IMR-90 (cell line): ENCODE measurements at regions not wholly inside any gene's neighbourhood (a gene's known extent, or its start where the extent isn't known, plus 50 kb on each side); places are given as distances from the start of the nearest gene placed in this dataset.

Experiments used
- CEBPB ChIP-seq: IDR thresholded peaks from 2 replicates; pipeline ENCODE4 v1.6.1; 2012; ENCODE audit warnings: low read depth, low read length, improper control_type of control experiment
- CTCF ChIP-seq: conservative IDR thresholded peaks from 2 replicates; pipeline ENCODE4 v1.5.1; 2012; ENCODE audit warnings: mild to moderate bottlenecking, low read depth, low read length, improper control_type of control experiment
- ELK1 ChIP-seq: fragments of 150-350 bp; IDR thresholded peaks from 2 replicates; pipeline ENCODE4 v1.6.1; 2016; ENCODE audit warnings: low read depth, mild to moderate bottlenecking, low read length, moderate library complexity, borderline replicate concordance
- FOS ChIP-seq: fragments of 150-350 bp; IDR thresholded peaks from 2 replicates; pipeline ENCODE4 v1.6.1; 2016; ENCODE audit warnings: low read depth, low read length
- MAZ ChIP-seq: IDR thresholded peaks from 2 replicates; pipeline ENCODE4 v1.6.1; 2012; ENCODE audit warnings: low read depth, mild to moderate bottlenecking, low read length, improper control_type of control experiment, moderate library complexity, borderline replicate concordance
- MXI1 ChIP-seq: IDR thresholded peaks from 2 replicates; pipeline ENCODE4 v1.6.1; 2012; ENCODE audit warnings: low read depth, mild to moderate bottlenecking, low read length, moderate library complexity, borderline replicate concordance
- POLR2A ChIP-seq: IDR thresholded peaks from 2 replicates; pipeline ENCODE4 v1.6.1; 2012; ENCODE audit warnings: mild to moderate bottlenecking, low read depth, low read length
- RCOR1 ChIP-seq: IDR thresholded peaks from 2 replicates; pipeline ENCODE4 v1.6.1; 2012; ENCODE audit warnings: mild to moderate bottlenecking, low read length, improper control_type of control experiment; ENCODE audit not compliant: insufficient replicate concordance
- RFX5 ChIP-seq: IDR thresholded peaks from 2 replicates; pipeline ENCODE4 v1.8.0; 2012; ENCODE audit warnings: low read depth, mild to moderate bottlenecking, low read length, moderate library complexity
- SMC3 ChIP-seq: fragments of 150-350 bp; IDR thresholded peaks from 2 replicates; pipeline ENCODE4 v1.6.1; 2016; ENCODE audit warnings: low read depth, mild to moderate bottlenecking, antibody characterized with exemption, low read length, moderate library complexity
- USF2 ChIP-seq: fragments of 150-350 bp; IDR thresholded peaks from 2 replicates; pipeline ENCODE4 v1.6.1; 2017; ENCODE audit warnings: mild to moderate bottlenecking, antibody characterized with exemption, low read length, low read depth

- TF ChIP-seq CTCF (no peak), CEBPB (no peak), RCOR1 (no peak), POLR2A (no peak), FOS (no peak), ELK1 (no peak), RFX5 (no peak), MXI1 (no peak), MAZ (no peak), USF2 (no peak), SMC3 (no peak)
Measured at GRCh38 chr7:149690688-149691446, 82.5 kb downstream of the ZNF467 start.
